Motor neuron (in vitro differentiated cells): ENCODE measurements at regions not wholly inside any gene's neighbourhood (a gene's known extent, or its start where the extent isn't known, plus 50 kb on each side); places are given as distances from the start of the nearest gene placed in this dataset.
"Not testable (repeated sequence)": the region's sequence is repeated elsewhere in the genome, so short reads cannot be mapped to it uniquely, and the experiment has no call there.

Source experiments
- ATAC-seq, 8 experiments: fragments of 200-7000 bp; cut with Tn5 transposase; replicated peaks in 6 of 8; 2 replicates each; pipeline ENCODE4 v1.8.0; 2021; ENCODE audit warnings: mild to moderate bottlenecking in 8 of 8, moderate library complexity in 8 of 8
- H3K27ac ChIP-seq, 2 donors: fragments of 250-450 bp; sonication (Bioruptor Pico); 2 replicates each; pipeline ENCODE4 v1.9.0; 2021; ENCODE audit warnings: antibody characterized with exemption in 2 of 2, mild to moderate bottlenecking in 2 of 2, moderate library complexity in 1 of 2
- H3K4me1 ChIP-seq, 2 donors: fragments of 250-450 bp; sonication (Bioruptor Pico); replicated peaks in 1 of 2; 2 replicates each; pipeline ENCODE4 v1.6.1; 2021; ENCODE audit warnings: antibody characterized with exemption in 2 of 2, mild to moderate bottlenecking in 2 of 2, moderate library complexity in 1 of 2
- H3K4me3 ChIP-seq, 5 donors: fragments of 250-450 bp; sonication (Bioruptor Pico); 2 replicates each; pipeline ENCODE4 v1.9.0; 2021; ENCODE audit warnings: antibody characterized with exemption in 5 of 5, mild to moderate bottlenecking in 5 of 5, moderate library complexity in 4 of 5
- WGBS, 10 experiments: fragments of 450-650 bp; shearing (Covaris generic); methylation state at CpG; one replicate each; pipeline ENCODE4 v1.0.0; 2022; 5-methylcytosine and 5-hydroxymethylcytosine counted together
- in situ Hi-C, 9 experiments: fragments of 400-800 bp; cut with MboI; loops; one replicate each; pipeline ENCODE4 v1.15.0; 2021; ENCODE audit warnings: low sequenced_read_pairs in 9 of 9, low pct_unique_long_range_greater_than_20kb in 2 of 9; ENCODE audit not compliant: unreplicated experiment in 9 of 9

GRCh38 chr14:66239589-66239988 lies 246.6 kb upstream of the CCDC196 start:
- WGBS, 10 experiments = 10 to 93% (median 72%) methylated on average over 1 to 4 of the region's 4 CpGs; no CpG with 5 or more reads in 1 of the 10 experiments
- in situ Hi-C loops = no loop called here
- Histone ChIP-seq H3K4me1 (peaks cover 0 to under 1% of the 10 kb centered on the region in 2 donors), H3K4me3 (no peak overlapping the region), H3K27ac (no peak overlapping the region)
- peak in 1 of 8 experiments; percentile 97 for ATAC-seq

- Histone ChIP-seq H3K4me3 (no peak overlapping the region), H3K4me1 (no peaks in the 10 kb centered on the region), H3K27ac (no peak overlapping the region)
- in situ Hi-C loops = no loop called here
- peak in 2 of 8 experiments; percentile 49 to 63 for ATAC-seq
These were observed 246.1 kb upstream of the CCDC196 start for GRCh38 chr14:66240105-66240504.

- in situ Hi-C loops = no loop called here
- no peak for ATAC-seq
- 40 to 100% (median 79%) methylated on average over 1 of the region's 1 CpG; no CpG with 5 or more reads in 4 of the 10 experiments for WGBS, 10 experiments
- H3K27ac ChIP-seq = no peak overlapping the region
- no peaks in the 10 kb centered on the region for H3K4me1 ChIP-seq
- H3K4me3 ChIP-seq = no peak overlapping the region
These were observed 244.2 kb upstream of the CCDC196 start for GRCh38 chr14:66242001-66242400.

DNA sequence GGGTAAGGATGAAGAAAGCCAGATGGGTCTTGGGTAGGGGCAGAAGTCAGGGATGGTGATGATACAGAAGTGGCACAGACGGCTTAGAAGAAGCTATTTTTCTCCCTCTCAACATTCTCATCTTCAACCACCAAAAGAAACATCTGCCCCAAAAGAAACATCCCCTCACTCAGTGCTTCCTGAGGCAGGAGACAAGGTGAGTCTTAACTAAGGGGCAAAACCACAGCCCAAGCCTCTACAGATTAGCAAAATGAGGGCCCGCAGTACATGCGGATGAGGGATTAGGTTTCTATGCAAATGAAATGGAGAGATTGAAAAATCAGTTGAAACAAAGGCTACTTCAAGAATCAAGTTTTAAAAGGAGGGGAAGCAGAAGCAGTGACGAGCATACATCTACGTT lies 241.3 kb upstream of the CCDC196 start:
- in situ Hi-C loops = no loop called here

GRCh38 chr14:66247662-66248193 lies 238.4 kb upstream of the CCDC196 start:
- 43 to 100% (median 83%) methylated on average over 1 to 3 of the region's 4 CpGs; no CpG with 5 or more reads in 1 of the 10 experiments for WGBS, 10 experiments
- H3K27ac ChIP-seq = no peak overlapping the region
- peak in 3 of 8 experiments; percentile 16 to 75 (median 32) for ATAC-seq
- in situ Hi-C loops = no loop called here
- no peaks in the 10 kb centered on the region for H3K4me1 ChIP-seq
- H3K4me3 ChIP-seq = no peak overlapping the region

More for the DNA sequence above, 241.3 kb upstream of the CCDC196 start:
- H3K27ac ChIP-seq = no peak overlapping the region
- no peak overlapping the region for H3K4me3 ChIP-seq
- no peak for ATAC-seq
- no peaks in the 10 kb centered on the region for H3K4me1 ChIP-seq
- 51 to 100% (median 90%) methylated on average over 1 to 4 of the region's 5 CpGs for WGBS, 10 experiments

DNA sequence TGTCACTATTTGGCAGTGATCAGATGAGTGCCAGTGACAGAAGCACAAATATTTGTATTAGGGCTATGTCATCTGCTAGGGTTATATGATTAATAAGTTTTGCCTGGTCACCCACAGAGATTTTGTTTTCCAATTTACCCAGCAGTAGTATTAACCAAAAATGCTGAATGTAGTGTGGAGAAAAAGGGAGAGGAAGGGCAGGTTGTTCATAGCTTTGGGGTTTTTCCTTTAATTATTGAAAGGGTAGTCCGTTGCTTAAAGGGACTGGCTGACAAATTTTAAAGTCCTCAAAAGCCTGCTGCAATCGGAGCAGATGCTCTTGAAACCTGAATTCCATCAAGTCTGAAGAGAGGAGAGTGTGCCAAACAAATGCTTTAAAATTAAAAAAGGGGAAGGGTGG lies 237.9 kb upstream of the CCDC196 start:
- no peak for ATAC-seq
- WGBS, 10 experiments = 0 to 100% (median 63%) methylated on average over 1 to 2 of the region's 2 CpGs
- H3K27ac ChIP-seq = no peak overlapping the region
- in situ Hi-C loops = no loop called here
- H3K4me1 ChIP-seq = no peaks in the 10 kb centered on the region
- no peak overlapping the region for H3K4me3 ChIP-seq

DNA sequence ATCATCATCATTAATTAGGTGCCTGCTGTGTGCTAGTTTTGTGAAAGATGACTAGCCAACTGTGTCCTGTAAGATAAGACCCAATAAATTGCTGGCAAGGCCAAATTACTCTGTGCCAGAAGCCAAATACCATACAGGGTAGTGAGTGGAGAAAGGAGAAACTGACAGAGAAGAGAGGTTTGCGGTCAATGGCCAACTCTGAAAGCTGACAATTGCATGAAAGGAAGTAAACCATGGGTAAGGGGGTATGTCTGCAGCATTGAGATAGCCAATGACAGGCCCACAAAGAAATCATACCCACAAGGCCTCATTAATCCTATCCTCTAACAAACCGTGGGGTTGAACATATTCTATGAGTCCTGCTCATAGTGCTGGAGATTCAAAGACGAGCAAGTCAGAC lies 236.6 kb upstream of the CCDC196 start:
- 41 to 100% (median 92%) methylated on average over 2 to 3 of the region's 3 CpGs; no CpG with 5 or more reads in 5 of the 10 experiments for WGBS, 10 experiments
- Histone ChIP-seq H3K4me1 (no peaks in the 10 kb centered on the region), H3K4me3 (no peak overlapping the region), H3K27ac (no peak overlapping the region)
- in situ Hi-C loops = no loop called here
- ATAC-seq = no peak

- in situ Hi-C loops = no loop called here
- 0 to 100% (median 20%) methylated on average over 1 to 3 of the region's 3 CpGs; no CpG with 5 or more reads in 1 of the 10 experiments for WGBS, 10 experiments
- Histone ChIP-seq H3K27ac (no peak overlapping the region), H3K4me1 (no peaks in the 10 kb centered on the region), H3K4me3 (no peak overlapping the region)
- ATAC-seq = peak in 1 of 8 experiments; percentile 50
These were observed 232.1 kb upstream of the CCDC196 start for GRCh38 chr14:66254038-66254437.

GRCh38 chr14:66268802-66269334 lies 217.3 kb upstream of the CCDC196 start:
- ATAC-seq = no peak
- Histone ChIP-seq H3K4me1 (no peaks in the 10 kb centered on the region), H3K27ac (no peak overlapping the region), H3K4me3 (no peak overlapping the region)
- WGBS, 10 experiments = 83 to 100% methylated on average over 1 of the region's 1 CpG; no CpG with 5 or more reads in 8 of the 10 experiments
- in situ Hi-C loops = no loop called here

- in situ Hi-C loops = no loop called here
- no peak overlapping the region for H3K27ac ChIP-seq
- no peak for ATAC-seq
- no peak overlapping the region for H3K4me3 ChIP-seq
- WGBS, 10 experiments = 29 to 100% (median 81%) methylated on average over 1 of the region's 1 CpG; no CpG with 5 or more reads in 6 of the 10 experiments
- H3K4me1 ChIP-seq = no peaks in the 10 kb centered on the region
These were observed 213.9 kb upstream of the CCDC196 start for GRCh38 chr14:66272221-66272620.

- ATAC-seq = peak in 4 of 8 experiments; percentile 38 to 88 (median 58)
- H3K27ac ChIP-seq = no peak overlapping the region
- no peak overlapping the region for H3K4me3 ChIP-seq
- in situ Hi-C loops = no loop called here
- no peaks in the 10 kb centered on the region for H3K4me1 ChIP-seq
- 80% methylated on average over 1 of the region's 1 CpG; no CpG with 5 or more reads in 8 of the 10 experiments for WGBS, 10 experiments
These were observed 212.8 kb upstream of the CCDC196 start for GRCh38 chr14:66273261-66273832.

DNA sequence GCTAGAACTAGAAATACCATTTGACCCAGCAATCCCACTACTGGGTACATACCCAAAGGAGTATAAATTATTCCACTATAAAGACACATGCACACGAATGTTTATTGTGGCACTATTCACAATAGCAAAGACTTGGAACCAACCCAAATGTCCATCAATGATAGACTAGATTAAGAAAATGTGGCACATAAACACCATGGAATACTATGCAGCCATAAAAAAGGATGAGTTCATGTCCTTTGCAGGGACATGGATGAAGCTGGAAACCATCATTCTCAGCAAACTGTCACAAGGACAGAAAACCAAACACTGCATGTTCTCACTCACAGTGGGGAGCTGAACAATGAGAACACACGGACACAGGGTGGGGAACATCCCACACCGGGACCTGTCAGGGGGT lies 207.8 kb upstream of the CCDC196 start:
- in situ Hi-C loops, H3K4me1 ChIP-seq, ATAC-seq, H3K27ac ChIP-seq, H3K4me3 ChIP-seq: not testable (repeated sequence)
- WGBS, 10 experiments = 17 to 79% methylated on average over 1 to 2 of the region's 3 CpGs; no CpG with 5 or more reads in 8 of the 10 experiments

DNA sequence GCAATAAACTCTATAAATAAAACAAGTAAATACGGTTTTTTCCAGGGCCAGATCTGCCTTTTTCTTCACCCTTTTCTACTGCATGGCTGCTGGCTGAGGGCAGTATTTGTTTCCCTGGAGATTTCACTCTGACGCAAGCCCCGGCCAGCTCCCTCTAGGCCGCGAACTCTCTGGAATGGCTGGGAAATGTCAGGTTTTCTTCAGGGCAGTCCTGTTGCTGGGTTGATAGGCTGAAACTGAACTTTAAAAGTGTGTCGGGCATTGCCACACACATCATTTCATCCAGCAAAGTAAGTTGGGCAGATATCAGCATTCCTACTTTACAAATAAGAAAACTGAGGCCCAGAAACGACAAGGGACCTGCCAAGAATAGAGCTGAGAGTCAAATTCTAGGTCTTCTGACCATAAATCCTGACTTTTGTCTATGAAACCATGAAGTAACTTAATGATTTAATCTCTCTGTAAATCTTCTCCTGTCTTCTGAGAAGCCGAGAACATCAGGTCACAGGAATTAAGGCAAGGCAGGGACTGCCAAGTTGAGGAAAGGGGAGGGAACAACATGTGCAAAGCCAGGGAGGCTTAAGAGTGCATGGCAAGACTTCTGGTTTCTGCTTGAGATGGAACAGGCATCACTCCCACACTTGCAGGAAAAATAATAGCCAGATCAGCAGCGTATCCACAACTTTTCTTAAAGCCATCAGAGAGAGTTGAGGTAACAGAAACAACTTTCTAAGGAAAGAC lies 205.0 kb upstream of the CCDC196 start:
- H3K27ac ChIP-seq = no peak overlapping the region
- no peaks in the 10 kb centered on the region for H3K4me1 ChIP-seq
- WGBS, 10 experiments = 29 to 94% (median 66%) methylated on average over 3 to 8 of the region's 9 CpGs; no CpG with 5 or more reads in 1 of the 10 experiments
- in situ Hi-C loops = no loop called here
- no peak overlapping the region for H3K4me3 ChIP-seq
- peak in 1 of 8 experiments; percentile 78 for ATAC-seq
